ENCODE measurements at regions not wholly inside any gene's neighbourhood (a gene's known extent, or its start where the extent isn't known, plus 50 kb on each side); places are given as distances from the start of the nearest gene placed in this dataset.
"Not testable (repeated sequence)": the region's sequence is repeated elsewhere in the genome, so short reads cannot be mapped to it uniquely, and the experiment has no call there.

GRCh38 chr21:33994373-33994772 lies 78.8 kb upstream of the ATP5PO start:
- DNase-seq (ENCODE audit: low read depth, low spot score), result no peak

DNA sequence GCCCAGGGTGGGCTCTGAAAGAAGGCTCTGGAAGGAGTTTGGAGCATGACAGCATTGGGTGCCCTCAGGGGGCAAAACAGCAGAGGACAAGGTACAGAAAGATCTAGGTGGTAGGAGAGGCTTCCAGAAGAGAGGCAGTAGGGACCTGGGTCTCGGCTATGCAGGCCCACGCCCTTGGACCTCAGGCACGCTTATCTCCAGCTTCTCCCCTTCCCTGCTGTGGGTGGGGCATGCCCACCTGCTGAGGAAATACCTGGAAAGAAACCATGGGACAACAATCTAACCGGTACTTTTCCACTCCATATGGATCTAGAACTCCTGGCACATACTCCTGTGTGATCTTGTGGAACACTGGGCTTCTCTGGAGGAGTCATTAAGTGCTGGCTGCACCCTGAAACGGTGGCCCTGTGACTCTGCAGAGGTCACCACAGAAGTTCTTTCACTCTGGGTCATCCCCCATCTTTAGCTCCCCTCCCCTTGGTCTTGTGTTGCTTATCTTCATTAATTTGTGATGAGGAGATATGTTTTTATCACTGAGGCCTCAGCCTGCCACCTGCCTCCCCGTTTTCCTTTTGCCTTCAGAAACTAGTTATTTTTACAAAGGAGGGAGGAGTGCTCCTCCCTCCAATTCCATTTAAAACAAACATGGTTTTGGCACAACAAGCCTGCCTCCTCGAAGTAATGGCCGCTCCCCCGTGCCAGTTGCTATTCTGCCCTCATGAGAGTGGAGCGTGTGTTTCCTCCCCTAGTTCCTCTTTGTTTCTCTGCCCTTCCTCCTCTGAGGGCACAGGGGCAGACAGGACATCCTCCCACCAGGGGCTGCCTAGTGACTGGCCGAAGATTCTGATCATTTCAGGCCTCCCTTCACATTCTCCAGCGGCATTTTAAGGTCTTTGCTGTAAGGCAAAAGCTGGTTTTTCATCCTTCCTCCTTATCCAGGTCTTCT lies 78.0 kb upstream of the ATP5PO start:
- no peak for DNase-seq (ENCODE audit: low read depth, low spot score)

DNA sequence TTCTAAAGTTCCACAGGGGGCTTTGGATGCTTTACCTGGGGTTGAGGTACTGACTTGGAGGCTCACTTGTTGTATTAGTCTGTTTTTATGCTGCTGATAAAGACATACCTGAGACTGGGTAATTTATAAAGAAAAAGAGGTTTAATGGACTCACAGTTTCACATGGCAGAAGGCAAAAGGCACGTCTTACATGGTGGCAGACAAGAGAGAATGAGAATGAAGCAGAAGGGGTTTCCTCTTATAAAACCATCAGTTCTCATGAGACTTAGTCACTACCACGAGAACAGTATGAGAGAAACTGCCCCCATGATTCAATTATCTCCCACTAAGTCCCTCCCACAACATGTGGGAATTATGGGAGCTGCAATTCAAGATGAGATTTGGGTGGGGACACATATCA lies 76.8 kb upstream of the ATP5PO start:
- not testable (repeated sequence) for DNase-seq (ENCODE audit: low read depth, low spot score)

GRCh38 chr21:33991133-33991532 lies 75.5 kb upstream of the ATP5PO start:
- no peak for DNase-seq (ENCODE audit: low read depth, low spot score)

DNA sequence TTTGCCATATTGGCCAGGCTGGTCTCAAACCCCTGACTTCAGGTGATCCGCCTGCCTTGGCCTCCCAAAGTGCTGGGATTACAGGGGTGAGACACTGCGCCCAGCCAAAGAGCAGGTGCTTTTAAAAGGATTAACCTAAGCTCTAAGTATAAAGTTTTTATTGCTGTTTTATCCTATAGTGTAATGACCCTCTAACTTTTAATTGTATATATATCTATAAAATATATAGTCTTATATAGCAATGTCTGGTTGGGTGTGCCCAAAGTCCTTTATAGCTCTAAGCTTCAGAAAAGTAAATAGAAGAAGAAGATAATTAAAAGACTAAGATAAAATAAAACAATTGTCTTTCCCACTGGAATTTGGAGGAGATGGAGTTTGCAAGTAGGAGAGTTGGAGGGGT lies 73.8 kb upstream of the ATP5PO start:
- DNase-seq (ENCODE audit: low read depth, low spot score), result no peak

GRCh38 chr21:33988237-33989017 lies 72.8 kb upstream of the ATP5PO start:
- no peak for DNase-seq (ENCODE audit: low read depth, low spot score)

DNA sequence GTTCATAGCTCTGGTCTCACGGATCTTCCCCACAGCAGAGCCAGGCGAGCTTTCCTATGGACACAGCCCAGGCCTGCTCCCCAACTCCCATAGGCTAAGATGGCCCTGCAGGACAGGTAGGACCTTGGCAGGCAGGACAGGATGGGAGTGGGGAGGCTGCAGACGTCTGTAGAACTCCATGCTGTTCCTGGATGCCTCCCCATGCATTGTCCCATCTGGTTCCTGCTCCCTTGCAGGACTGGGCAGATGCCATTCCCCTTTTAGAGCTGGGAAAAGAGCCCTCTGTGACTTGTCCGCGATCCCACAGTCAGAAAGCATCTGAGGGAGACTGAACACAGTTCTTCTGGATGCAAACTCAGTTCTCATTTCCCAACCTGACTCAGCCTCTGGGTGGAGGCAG lies 71.9 kb upstream of the ATP5PO start:
- no peak for DNase-seq (ENCODE audit: low read depth, low spot score)

- no peak for DNase-seq (ENCODE audit: low read depth, low spot score)
These were observed 69.8 kb upstream of the ATP5PO start for GRCh38 chr21:33985117-33986050.

DNA sequence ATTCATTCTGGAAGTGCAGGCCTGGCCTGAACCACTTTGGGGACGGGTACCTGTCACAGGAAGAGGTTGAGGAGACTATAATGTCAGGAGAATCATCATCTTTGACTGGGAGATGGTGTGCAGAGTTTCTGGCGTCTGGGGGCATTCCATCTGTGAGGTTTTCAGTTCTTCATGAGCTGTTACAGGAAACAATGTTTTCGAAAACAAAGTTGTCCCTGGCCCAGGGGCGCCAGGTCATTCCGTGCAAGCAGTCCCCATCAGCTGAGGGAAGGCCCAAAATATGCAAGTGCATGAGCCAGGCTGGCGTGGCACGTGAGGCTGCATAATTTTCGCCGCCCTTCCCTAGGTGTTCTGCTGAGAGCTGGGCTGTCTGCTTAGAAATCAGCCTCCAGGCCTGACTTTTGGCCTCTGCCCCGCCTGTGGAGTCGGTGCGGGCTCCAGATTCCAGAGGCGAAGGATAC lies 68.4 kb upstream of the ATP5PO start:
- no peak for DNase-seq (ENCODE audit: low read depth, low spot score)

- DNase-seq (ENCODE audit: low read depth, low spot score), result no peak
These were observed 65.9 kb upstream of the ATP5PO start for GRCh38 chr21:33981391-33982101.

- no peak for DNase-seq (ENCODE audit: low read depth, low spot score)
These were observed 64.8 kb upstream of the ATP5PO start for GRCh38 chr21:33980276-33980916.

DNA sequence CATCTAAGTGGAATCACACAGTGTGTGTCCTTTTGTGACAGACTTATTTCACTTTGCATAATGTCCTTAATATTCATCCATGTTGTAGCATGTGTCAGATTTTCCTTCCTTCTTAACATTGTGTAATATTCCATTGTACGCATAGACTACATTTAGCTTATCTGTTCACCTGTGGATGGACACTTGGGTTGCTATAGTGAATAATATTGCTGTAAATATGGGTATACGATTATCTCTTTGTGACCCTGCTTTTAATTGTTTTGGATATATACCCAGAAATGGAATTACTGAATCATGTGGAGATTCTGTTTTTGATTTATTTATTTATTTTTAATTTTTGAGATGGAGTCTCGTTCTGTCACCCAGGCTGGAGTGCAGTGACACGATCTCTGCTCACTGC lies 63.0 kb upstream of the ATP5PO start:
- DNase-seq (ENCODE audit: low read depth, low spot score), result no peak

DNA sequence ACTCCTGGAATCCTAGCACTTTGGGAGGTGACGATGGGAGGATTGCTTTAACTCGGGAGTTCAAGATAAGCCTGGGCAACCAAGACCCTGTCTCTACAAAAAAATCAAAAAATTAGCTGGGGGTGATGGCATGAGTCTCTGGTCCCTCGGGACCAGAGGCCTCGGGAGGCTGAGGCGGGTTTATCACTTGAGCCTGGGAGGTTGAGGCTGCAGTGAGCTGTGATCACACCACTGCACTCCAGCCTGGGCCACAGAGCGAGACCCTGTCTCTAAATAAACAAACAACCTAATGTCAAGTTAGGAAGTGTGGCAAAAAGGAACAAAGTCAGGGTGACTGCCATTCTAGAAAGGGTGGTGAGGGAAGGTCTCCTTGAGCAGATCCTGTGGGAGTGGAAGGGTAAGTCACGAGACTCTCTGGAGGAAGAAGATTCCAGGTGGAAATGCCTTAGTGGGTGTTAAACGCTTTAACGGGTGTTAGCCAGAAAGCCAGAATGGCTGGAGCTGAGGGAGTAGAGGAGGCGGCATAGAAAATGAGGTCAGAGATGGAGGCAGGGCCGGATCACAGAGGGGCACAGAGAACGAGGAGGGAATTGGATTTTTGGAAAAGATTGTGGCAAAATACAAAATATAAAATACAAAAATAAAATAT lies 62.2 kb upstream of the ATP5PO start:
- DNase-seq (ENCODE audit: low read depth, low spot score), result no peak

DNA sequence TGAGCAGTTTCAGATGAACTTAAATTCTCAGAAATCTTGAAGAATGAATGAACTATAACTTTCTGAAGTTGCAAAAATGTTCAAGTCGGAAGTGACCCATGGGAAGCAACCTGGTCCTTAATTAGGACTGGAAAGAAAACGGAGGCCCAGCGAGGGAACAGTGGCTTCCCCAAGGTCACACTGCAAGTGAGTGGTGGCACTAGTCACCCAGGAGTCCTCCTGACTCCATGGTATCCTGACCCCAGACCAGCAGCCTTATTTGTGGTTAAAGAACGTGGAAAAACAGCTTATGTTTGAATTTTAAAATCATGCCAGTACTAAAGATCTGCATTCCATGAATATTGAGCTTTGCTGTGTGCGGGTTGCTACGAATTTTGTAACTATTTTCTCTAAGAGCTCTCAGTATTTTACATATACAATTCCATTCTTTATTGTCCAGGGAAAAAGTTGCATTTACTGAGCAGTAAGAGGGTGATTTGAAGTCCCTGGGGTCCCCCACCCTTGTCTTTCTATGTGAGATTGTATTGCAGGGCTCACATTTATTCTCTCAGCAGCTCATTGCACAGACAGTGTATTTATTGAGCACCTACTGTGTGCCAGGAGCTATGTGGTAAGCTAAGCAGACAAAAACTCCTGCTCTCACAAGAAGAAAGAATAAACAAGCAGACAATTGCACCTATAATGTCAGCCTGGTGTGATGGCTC lies 61.6 kb upstream of the ATP5PO start:
- no peak for DNase-seq (ENCODE audit: low read depth, low spot score)

DNA sequence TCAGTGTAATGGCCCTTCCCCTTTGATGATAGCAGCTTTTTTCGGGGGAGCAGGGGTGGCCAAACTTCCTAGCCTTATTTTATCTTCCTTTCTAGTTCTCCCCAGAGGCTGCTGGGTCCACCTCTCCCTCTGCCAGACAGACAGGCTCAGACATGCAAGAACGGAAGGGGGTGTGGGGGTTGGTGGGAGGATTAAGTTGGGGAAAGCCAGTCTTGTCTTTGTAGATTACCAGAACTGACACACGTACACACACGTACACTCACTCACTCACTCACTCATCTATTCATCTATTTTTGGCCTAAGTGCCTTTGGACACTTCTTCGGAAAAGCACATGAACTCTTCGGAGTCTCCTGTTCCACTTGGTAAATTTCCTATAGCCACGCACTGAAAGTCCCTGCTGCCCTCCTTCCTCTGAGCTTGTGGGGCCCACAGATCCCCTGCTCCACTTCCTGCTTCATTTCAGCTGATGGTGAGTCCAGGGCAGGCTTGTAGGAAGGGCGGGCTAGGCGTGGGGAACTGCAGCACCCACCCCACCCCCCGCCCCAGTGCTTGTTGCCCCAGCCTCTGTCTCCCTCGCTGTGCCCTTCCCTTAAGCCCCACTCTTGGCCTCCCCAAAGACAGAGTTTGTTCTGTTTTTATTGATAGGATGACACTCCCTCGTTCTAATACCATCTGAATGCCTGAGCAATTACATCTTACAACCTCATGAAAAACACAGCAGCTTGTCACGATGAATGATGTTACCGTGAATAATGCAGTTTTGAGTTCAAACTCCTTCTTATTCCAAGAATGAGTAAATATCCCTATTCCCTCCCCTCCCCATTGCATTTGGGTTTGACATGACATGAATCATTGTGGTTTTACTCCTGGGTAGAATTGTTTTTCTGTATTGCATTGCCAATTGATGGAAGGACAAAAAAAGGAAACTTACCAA lies 60.7 kb upstream of the ATP5PO start:
- no peak for DNase-seq (ENCODE audit: low read depth, low spot score)

DNA sequence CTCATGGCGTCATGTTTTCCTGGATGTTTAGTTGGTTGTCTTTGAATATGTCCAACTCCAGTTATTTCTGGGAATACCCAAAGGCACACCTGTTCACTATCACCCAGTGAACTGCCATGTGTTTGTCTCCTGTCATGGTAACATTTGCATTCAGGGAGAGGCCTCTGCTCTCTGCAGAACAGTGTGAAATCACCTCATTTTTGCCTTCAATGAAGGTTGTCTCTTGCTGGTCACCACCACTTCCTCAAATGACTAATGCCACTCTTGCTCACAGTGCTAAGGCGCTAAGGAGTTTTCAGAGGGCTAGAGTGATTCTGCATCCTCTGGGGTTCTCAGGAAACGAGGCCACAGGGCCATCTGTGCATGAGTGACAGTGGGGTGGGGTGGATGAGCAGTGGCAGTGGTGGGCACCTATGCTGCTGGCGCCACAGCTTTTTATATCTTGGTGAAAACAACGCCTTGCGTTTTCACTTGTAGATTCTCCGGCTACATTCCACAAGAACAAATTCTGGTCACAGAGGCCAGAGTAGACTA lies 60.0 kb upstream of the ATP5PO start:
- no peak for DNase-seq (ENCODE audit: low read depth, low spot score)

DNA sequence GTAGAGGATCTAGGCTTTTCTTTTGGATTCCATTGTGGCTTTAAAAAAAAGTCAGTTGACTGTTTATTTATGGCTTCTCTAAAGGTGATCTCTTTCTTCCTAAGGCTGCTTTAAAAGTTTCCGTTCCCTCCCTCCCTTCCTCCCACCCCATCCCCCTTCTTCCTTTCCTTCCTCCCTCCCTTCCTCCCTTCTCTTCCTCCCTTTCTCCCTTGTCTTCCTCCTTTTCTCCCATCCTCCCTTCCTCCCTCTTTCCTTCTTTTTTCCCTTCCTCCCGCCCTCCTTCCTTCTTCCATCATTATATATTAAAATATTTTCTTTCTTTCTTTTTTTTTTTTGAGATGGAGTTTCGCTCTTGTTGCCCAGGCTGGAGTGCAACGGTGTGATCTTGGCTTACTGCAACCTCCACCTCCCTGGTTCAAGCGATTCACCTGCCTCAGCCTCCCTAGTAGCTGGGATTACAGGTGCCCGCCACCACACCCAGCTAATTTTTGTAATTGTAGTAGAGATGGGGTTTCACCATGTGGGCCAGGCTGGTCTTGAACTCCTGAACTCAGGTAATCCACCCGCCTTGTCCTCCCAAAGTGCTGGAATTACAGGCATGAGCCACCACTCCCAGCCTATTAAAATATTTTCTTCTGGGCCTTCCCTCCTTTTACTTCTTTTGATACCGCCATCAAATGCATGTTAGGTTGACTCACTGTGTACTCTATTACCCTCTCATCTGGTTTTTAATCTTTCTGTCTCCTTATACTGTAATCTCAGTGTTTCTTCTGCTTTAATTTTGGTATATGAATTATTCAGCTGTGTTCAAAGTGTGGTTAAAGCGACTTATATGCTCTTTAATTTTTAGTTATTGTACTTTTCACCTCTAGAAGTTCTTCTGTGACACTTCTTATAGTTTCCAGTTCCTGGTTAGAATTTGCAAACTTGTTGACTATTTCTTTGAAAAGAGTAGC lies 59.2 kb upstream of the ATP5PO start:
- no peak for DNase-seq (ENCODE audit: low read depth, low spot score)
